A549 (cell line): ENCODE measurements at regions not wholly inside any gene's neighbourhood (a gene's known extent, or its start where the extent isn't known, plus 50 kb on each side); places are given as distances from the start of the nearest gene placed in this dataset.

ENCODE experiments used
- CEBPB ChIP-seq, 2 experiments: fragments of >200 bp in 1 of 2; sonication (Bioruptor Twin) in 1 of 2; formaldehyde crosslinking in 1 of 2; IDR thresholded peaks; 2 replicates each; pipeline ENCODE4 v1.6.1; 2012 to 2016
- CHD4 ChIP-seq: fragments of 200-600 bp; sonication (generic); IDR thresholded peaks from 2 replicates; pipeline ENCODE4 v1.6.1; 2016; ENCODE audit warnings: antibody characterized with exemption, mild to moderate bottlenecking, borderline replicate concordance
- ESRRA ChIP-seq: fragments of 150-350 bp; IDR thresholded peaks from 2 replicates; pipeline ENCODE4 v1.6.1; 2014; ENCODE audit warnings: mild to moderate bottlenecking, low read length, borderline replicate concordance
- JUNB ChIP-seq: fragments of >200 bp; sonication (Bioruptor Twin); formaldehyde crosslinking; IDR thresholded peaks from 2 replicates; pipeline ENCODE4 v1.6.1; 2016
- RAD21 ChIP-seq, 2 experiments: fragments of >200 bp in 1 of 2; sonication (Bioruptor Twin) in 1 of 2; formaldehyde crosslinking in 1 of 2; IDR thresholded peaks in 1 of 2; conservative IDR thresholded peaks in 1 of 2; 2 replicates in 1 of 2; 3 replicates in 1 of 2; pipeline ENCODE4 v1.6.1; 2012 to 2018; ENCODE audit warnings: inconsistent platforms in 1 of 2
- TF ChIP-seq, protein P1 (sequence below): fragments of >200 bp; sonication (Bioruptor Twin); formaldehyde crosslinking; IDR thresholded peaks from 3 replicates; pipeline ENCODE4 v1.5.1; 2016

DNA sequence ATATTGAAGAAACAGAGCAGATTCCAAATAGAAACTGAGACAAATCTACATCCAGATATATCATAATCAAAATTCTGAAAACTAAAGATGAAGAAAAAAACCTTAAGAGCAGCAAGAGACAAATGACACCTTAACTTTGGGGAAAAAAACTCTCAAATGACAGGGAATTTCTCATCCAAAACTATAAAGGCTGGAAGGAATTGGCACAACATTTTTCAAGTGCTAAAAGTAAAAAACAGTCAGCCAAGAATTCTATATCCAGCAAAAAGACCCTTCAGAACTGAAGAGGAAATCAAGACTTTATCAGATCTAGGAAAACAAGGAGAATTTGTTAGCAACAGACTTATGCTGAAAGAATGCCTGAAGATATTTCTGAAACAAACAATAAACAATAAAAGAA lies 90.3 kb upstream of the RASSF8 start:
- TF ChIP-seq RAD21 (conservative IDR thresholded peaks at IDR 0.05 in 1 of 2, IDR thresholded peaks at IDR 0.05 in 1 of 2) (no peak), JUNB (no peak), ESRRA (no peak), CHD4 (no peak), CEBPB (IDR thresholded peaks at IDR 0.05) (no peak)
- TF ChIP-seq, protein P1, sequence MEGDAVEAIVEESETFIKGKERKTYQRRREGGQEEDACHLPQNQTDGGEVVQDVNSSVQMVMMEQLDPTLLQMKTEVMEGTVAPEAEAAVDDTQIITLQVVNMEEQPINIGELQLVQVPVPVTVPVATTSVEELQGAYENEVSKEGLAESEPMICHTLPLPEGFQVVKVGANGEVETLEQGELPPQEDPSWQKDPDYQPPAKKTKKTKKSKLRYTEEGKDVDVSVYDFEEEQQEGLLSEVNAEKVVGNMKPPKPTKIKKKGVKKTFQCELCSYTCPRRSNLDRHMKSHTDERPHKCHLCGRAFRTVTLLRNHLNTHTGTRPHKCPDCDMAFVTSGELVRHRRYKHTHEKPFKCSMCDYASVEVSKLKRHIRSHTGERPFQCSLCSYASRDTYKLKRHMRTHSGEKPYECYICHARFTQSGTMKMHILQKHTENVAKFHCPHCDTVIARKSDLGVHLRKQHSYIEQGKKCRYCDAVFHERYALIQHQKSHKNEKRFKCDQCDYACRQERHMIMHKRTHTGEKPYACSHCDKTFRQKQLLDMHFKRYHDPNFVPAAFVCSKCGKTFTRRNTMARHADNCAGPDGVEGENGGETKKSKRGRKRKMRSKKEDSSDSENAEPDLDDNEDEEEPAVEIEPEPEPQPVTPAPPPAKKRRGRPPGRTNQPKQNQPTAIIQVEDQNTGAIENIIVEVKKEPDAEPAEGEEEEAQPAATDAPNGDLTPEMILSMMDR: no peak
